Hepatocyte (in vitro differentiated cells): ENCODE measurements at regions not wholly inside any gene's neighbourhood (a gene's known extent, or its start where the extent isn't known, plus 50 kb on each side); places are given as distances from the start of the nearest gene placed in this dataset.
"Not testable (repeated sequence)": the region's sequence is repeated elsewhere in the genome, so short reads cannot be mapped to it uniquely, and the experiment has no call there.

Experiments
- EZH2 ChIP-seq: fragments of 200-600 bp; sonication (generic); IDR thresholded peaks from 2 replicates; pipeline ENCODE4 v1.6.1; 2016; ENCODE audit warnings: antibody characterized with exemption, mild to moderate bottlenecking, borderline replicate concordance
- EZH2phosphoT487 ChIP-seq: fragments of 200-600 bp; sonication (generic); IDR thresholded peaks from one replicate; pipeline ENCODE4 v1.6.1; 2018; ENCODE audit warnings: antibody characterized with exemption, mild to moderate bottlenecking, low read depth, moderate library complexity; ENCODE audit not compliant: unreplicated experiment, severe bottlenecking
- TF ChIP-seq, protein P1 (sequence below): fragments of 200-600 bp; sonication (generic); IDR thresholded peaks from 2 replicates; pipeline ENCODE4 v1.5.1; 2016; ENCODE audit warnings: antibody characterized with exemption, mild to moderate bottlenecking; ENCODE audit not compliant: poor library complexity

- TF ChIP-seq, protein P1, sequence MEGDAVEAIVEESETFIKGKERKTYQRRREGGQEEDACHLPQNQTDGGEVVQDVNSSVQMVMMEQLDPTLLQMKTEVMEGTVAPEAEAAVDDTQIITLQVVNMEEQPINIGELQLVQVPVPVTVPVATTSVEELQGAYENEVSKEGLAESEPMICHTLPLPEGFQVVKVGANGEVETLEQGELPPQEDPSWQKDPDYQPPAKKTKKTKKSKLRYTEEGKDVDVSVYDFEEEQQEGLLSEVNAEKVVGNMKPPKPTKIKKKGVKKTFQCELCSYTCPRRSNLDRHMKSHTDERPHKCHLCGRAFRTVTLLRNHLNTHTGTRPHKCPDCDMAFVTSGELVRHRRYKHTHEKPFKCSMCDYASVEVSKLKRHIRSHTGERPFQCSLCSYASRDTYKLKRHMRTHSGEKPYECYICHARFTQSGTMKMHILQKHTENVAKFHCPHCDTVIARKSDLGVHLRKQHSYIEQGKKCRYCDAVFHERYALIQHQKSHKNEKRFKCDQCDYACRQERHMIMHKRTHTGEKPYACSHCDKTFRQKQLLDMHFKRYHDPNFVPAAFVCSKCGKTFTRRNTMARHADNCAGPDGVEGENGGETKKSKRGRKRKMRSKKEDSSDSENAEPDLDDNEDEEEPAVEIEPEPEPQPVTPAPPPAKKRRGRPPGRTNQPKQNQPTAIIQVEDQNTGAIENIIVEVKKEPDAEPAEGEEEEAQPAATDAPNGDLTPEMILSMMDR, result not testable (repeated sequence)
- not testable (repeated sequence) for TF ChIP-seq EZH2, EZH2phosphoT487
Measured at GRCh38 chr21:9768376-9769130, 752.8 kb upstream of the TPTE start.
